Activated CD8-positive, alpha-beta T cell treated with anti-CD3 and anti-CD28 coated beads for 36 hours (primary cell): ENCODE measurements at regions not wholly inside any gene's neighbourhood (a gene's known extent, or its start where the extent isn't known, plus 50 kb on each side); places are given as distances from the start of the nearest gene placed in this dataset.

Experiments used
- ATAC-seq: fragments of 200-7000 bp; cut with Tn5 transposase; one replicate; pipeline ENCODE4 v1.10.0; 2021; ENCODE audit warnings: mild to moderate bottlenecking, moderate library complexity
- CTCF ChIA-PET: fragments of 350-600 bp; sonication (Branson Sonifier 250); formaldehyde crosslinking; loops from one replicate; lab custom pipeline; 2021; ENCODE audit warnings: antibody characterized with exemption; lab: Charles Lee
- POLR2A ChIA-PET: fragments of 350-600 bp; sonication (Branson Sonifier 250); formaldehyde crosslinking; loops from one replicate; lab custom pipeline; 2021; ENCODE audit warnings: antibody characterized with exemption; lab: Charles Lee
- DNase-seq: peaks from one replicate; pipeline ENCODE4 v3.0.0-alpha.2; 2020
- H3K27ac Mint-ChIP-seq: one replicate; pipeline ENCODE4 v1.8.0; 2021; ENCODE audit warnings: mild to moderate bottlenecking, mixed read lengths
- H3K27me3 Mint-ChIP-seq: one replicate; pipeline ENCODE4 v1.8.0; 2021; ENCODE audit warnings: mixed read lengths
- H3K36me3 Mint-ChIP-seq: one replicate; pipeline ENCODE4 v1.8.0; 2021; ENCODE audit warnings: low read depth, mixed read lengths
- H3K4me1 Mint-ChIP-seq: one replicate; pipeline ENCODE4 v1.8.0; 2021; ENCODE audit warnings: low read depth, mixed read lengths
- H3K4me3 Mint-ChIP-seq: one replicate; pipeline ENCODE4 v1.8.0; 2021; ENCODE audit warnings: mild to moderate bottlenecking, moderate library complexity, mixed read lengths
- H3K9me3 Mint-ChIP-seq: one replicate; pipeline ENCODE4 v1.8.0; 2021; ENCODE audit warnings: mixed read lengths
- CTCF ChIP-seq: fragments of 200-600 bp; IDR thresholded peaks from one replicate; pipeline ENCODE4 v1.8.0; 2022; ENCODE audit warnings: antibody characterized with exemption, mild to moderate bottlenecking
- intact Hi-C: fragments of 100-400 bp; cut with micrococcal nuclease; formaldehyde crosslinking; loops from one replicate; pipeline ENCODE4 v1.10.0; 2022

- Mint-ChIP-seq H3K27ac (no peak overlapping the region), H3K9me3 (peaks cover 9% of the 10 kb centered on the region), H3K27me3 (no peaks in the 10 kb centered on the region), H3K4me1 (no peaks in the 10 kb centered on the region), H3K36me3 (no peaks in the 10 kb centered on the region), H3K4me3 (no peak overlapping the region)
- no peak for TF ChIP-seq CTCF
- intact Hi-C loops: no loop called here
- ChIA-PET CTCF (no interaction called here), POLR2A (no interaction called here)
- ATAC-seq: no peak
- DNase-seq: no peak
These were observed 364.3 kb upstream of the CDH10 start for GRCh38 chr5:25009063-25009462.

- ATAC-seq (no peak), DNase-seq (no peak)
- ChIA-PET CTCF (no interaction called here), POLR2A (no interaction called here)
- intact Hi-C loops: no loop called here
- Mint-ChIP-seq H3K4me1 (no peaks in the 10 kb centered on the region), H3K4me3 (no peak overlapping the region), H3K36me3 (no peaks in the 10 kb centered on the region), H3K9me3 (peaks cover 10% of the 10 kb centered on the region), H3K27ac (no peak overlapping the region), H3K27me3 (no peaks in the 10 kb centered on the region)
- no peak for TF ChIP-seq CTCF
These were observed 362.0 kb upstream of the CDH10 start for GRCh38 chr5:25006734-25007133.

DNA sequence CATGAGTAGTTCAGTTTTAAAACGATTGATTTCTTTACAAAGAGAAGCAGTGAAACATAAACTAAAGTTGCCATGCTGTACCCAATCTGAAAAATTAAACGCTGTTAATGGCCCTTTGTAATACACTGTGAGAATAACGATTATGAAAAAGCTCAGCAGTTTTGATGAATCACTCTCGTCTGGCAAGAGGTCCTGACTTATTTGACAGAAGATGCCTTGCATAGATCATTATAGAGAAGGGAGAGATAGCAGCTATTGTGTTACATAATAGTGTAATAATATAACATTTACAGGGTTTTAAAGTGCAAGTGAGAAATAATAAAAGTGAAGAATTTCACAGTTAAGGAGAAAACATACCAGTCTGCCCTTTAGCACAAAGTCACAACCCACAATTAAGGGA, 361.5 kb upstream of the CDH10 start:
- Mint-ChIP-seq H3K9me3 (peaks cover 10% of the 10 kb centered on the region), H3K4me3 (no peak overlapping the region), H3K4me1 (no peaks in the 10 kb centered on the region), H3K36me3 (no peaks in the 10 kb centered on the region), H3K27ac (no peak overlapping the region), H3K27me3 (no peaks in the 10 kb centered on the region)
- ATAC-seq (no peak), DNase-seq (no peak)
- POLR2A ChIA-PET: no interaction called here
- intact Hi-C loops: no loop called here
- no peak for TF ChIP-seq CTCF
- CTCF ChIA-PET: no interaction called here

DNA sequence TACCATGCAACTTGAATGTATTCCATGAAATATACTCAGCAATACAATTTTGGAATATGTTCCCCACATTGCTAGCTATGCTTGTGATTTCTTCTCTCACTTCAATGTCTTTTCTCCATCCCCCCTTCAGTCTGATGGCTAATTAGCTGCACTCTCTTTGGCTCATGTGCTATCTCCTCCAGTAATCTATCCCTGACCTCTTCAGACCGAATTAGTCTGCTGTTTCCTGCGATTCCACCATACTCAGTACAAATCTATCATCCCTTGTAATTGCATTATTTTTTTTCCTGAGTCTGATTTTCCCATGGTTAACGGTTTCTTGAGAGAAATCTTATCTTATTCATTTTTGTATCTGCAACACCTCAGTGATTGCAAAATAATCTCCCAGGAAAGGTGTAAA, 360.7 kb upstream of the CDH10 start:
- intact Hi-C loops: no loop called here
- no peak overlapping the region for H3K4me3 Mint-ChIP-seq
- H3K4me1 Mint-ChIP-seq: no peaks in the 10 kb centered on the region
- POLR2A ChIA-PET: interaction anchor here (0.8 kb wide), 1 partner anchor 12 kb away, joined by 3 read pairs; no protein-coding TSS in a partner anchor
- peaks cover 8% of the 10 kb centered on the region for H3K9me3 Mint-ChIP-seq
- ATAC-seq (no peak), DNase-seq (no peak)
- CTCF ChIA-PET: no interaction called here
- H3K27me3 Mint-ChIP-seq: no peaks in the 10 kb centered on the region
- TF ChIP-seq CTCF: no peak
- no peak overlapping the region for H3K27ac Mint-ChIP-seq
- H3K36me3 Mint-ChIP-seq: no peaks in the 10 kb centered on the region

DNA sequence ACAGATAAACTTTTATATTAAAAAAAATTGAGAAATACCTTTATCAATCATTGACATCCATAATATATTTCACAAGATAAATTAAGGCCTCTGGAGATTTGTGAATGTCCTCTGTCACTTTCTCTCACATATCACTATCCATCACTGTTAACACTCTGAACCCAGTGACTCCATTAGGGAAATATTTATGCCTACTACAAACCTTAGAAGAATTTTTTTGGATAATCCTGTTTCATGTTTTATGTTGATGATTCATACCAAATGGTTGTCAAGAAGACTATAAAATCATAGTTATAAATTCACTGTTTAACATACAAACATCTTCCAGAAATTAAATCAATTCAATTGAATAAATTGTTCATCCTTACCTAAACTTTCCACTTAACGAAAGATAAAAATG, 357.6 kb upstream of the CDH10 start:
- CTCF ChIA-PET: no interaction called here
- no peaks in the 10 kb centered on the region for H3K36me3 Mint-ChIP-seq
- no peak for ATAC-seq
- POLR2A ChIA-PET: no interaction called here
- intact Hi-C loops: no loop called here
- peaks cover 10% of the 10 kb centered on the region for H3K9me3 Mint-ChIP-seq
- no peak for TF ChIP-seq CTCF
- H3K27me3 Mint-ChIP-seq: no peaks in the 10 kb centered on the region
- no peaks in the 10 kb centered on the region for H3K4me1 Mint-ChIP-seq
- H3K4me3 Mint-ChIP-seq: no peak overlapping the region
- no peak for DNase-seq
- H3K27ac Mint-ChIP-seq: no peak overlapping the region
